OCI-LY7 (cell line): ENCODE measurements at regions not wholly inside any gene's neighbourhood (a gene's known extent, or its start where the extent isn't known, plus 50 kb on each side); places are given as distances from the start of the nearest gene placed in this dataset.

ENCODE experiments used
- CTCF ChIP-seq: fragments of 200-600 bp; sonication (generic); conservative IDR thresholded peaks from 2 replicates; pipeline ENCODE4 v1.5.1; 2014; ENCODE audit warnings: mild to moderate bottlenecking, antibody characterized with exemption, low read length, moderate library complexity, mixed read lengths
- EZH2phosphoT487 ChIP-seq: fragments of 200-600 bp; sonication (generic); IDR thresholded peaks from 2 replicates; pipeline ENCODE4 v1.6.1; 2018; ENCODE audit warnings: low read depth, borderline replicate concordance, mild to moderate bottlenecking, mixed run types, antibody characterized with exemption, low read length, moderate library complexity, mixed read lengths

- TF ChIP-seq CTCF: no peak
- TF ChIP-seq EZH2phosphoT487: no peak
Measured at GRCh38 chrX:25066131-25066530, 50.4 kb upstream of the ARX start.
